WERI-Rb-1 (cell line): ENCODE measurements at regions not wholly inside any gene's neighbourhood (a gene's known extent, or its start where the extent isn't known, plus 50 kb on each side); places are given as distances from the start of the nearest gene placed in this dataset.

Experiments
- DNase-seq: peaks from one replicate; pipeline ENCODE4 v3.0.0-alpha.2; 2020
- H3K27ac ChIP-seq: fragments of 250-450 bp; sonication (Bioruptor Pico); 2 replicates; pipeline ENCODE4 v1.5.1; 2020; ENCODE audit warnings: mild to moderate bottlenecking, moderate library complexity
- H3K27me3 ChIP-seq: fragments of 250-450 bp; sonication (Bioruptor Pico); 2 replicates; pipeline ENCODE4 v1.5.1; 2021; ENCODE audit warnings: mild to moderate bottlenecking, low read depth, moderate library complexity; ENCODE audit not compliant: insufficient read depth, severe bottlenecking
- H3K36me3 ChIP-seq: fragments of 250-450 bp; sonication (Bioruptor Pico); 2 replicates; pipeline ENCODE4 v1.5.1; 2020; ENCODE audit warnings: mild to moderate bottlenecking, moderate library complexity
- H3K4me3 ChIP-seq: 2 replicates; pipeline ENCODE4 v1.5.1; 2011; ENCODE audit warnings: low read depth, mild to moderate bottlenecking, control low read depth, low read length
- H3K9me3 ChIP-seq: fragments of 250-450 bp; sonication (Bioruptor Pico); 2 replicates; pipeline ENCODE4 v1.5.1; 2021; ENCODE audit warnings: mild to moderate bottlenecking, moderate library complexity; ENCODE audit not compliant: severe bottlenecking
- TF ChIP-seq, protein P1 (sequence below): IDR thresholded peaks from 2 replicates; pipeline ENCODE4 v1.5.1; 2011; ENCODE audit warnings: low read depth, mild to moderate bottlenecking, control low read depth, inconsistent platforms, low read length

DNA sequence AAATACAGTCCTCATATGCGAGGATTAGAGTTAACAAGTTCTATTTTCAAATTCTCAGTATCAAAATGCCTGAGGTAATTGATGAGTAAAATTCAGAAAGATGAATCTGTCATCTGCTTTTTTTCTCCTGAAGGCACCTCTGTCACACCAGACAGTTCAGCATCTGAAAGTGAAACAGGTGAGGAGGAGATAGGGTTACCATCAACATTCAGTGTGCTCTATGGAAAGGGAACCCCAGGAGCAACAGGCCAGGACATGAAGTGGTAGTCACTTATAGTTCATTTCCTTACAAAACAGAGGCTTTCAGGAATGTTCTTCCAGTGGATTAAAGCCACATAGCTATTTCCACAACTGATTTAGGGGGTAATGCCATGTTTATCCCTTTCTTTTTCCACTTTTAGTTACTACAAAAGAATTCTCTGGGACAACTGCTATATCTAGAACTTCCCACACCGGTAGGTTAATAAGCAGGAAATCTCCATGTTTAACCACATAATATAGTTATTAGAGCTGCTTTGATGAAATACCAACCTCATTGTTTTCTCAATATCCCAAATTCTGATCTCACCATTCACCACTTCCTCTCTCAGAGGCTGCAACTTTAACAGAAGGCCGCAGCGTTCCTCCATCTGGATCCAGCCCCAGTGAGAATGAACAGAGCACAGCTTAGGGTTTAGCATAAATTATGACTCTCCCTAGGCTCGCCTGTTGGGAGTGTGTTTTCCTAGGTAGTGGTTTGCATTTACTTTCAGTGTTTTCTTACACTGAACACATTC lies 177.0 kb upstream of the CNTN1 start:
- TF ChIP-seq, protein P1, sequence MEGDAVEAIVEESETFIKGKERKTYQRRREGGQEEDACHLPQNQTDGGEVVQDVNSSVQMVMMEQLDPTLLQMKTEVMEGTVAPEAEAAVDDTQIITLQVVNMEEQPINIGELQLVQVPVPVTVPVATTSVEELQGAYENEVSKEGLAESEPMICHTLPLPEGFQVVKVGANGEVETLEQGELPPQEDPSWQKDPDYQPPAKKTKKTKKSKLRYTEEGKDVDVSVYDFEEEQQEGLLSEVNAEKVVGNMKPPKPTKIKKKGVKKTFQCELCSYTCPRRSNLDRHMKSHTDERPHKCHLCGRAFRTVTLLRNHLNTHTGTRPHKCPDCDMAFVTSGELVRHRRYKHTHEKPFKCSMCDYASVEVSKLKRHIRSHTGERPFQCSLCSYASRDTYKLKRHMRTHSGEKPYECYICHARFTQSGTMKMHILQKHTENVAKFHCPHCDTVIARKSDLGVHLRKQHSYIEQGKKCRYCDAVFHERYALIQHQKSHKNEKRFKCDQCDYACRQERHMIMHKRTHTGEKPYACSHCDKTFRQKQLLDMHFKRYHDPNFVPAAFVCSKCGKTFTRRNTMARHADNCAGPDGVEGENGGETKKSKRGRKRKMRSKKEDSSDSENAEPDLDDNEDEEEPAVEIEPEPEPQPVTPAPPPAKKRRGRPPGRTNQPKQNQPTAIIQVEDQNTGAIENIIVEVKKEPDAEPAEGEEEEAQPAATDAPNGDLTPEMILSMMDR, result no peak
- Histone ChIP-seq H3K4me3 (no peak overlapping the region), H3K27me3 (no peaks in the 10 kb centered on the region), H3K36me3 (no peaks in the 10 kb centered on the region), H3K27ac (no peak overlapping the region), H3K9me3 (no peaks in the 10 kb centered on the region)
- DNase-seq, result peak; percentile 16

DNA sequence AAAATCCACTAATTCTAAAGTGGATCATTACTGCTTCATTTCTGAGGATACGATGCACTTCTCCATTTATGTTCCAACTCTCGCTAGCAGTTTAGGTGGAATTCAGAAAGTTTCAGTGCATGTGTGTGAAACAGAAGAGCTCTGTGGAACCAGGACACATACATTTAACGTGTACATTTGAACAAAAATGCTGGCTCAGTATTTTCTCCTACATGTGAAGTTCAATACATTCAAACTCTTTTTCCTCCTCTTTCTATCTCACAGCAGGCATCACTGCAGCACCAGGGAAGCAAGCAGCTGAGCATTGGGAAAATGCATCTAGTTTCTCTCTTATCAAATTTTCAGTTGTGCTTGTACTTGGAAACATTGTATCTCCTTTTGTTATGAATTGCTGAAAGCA lies 169.4 kb upstream of the CNTN1 start:
- Histone ChIP-seq H3K9me3 (no peaks in the 10 kb centered on the region), H3K27me3 (no peaks in the 10 kb centered on the region), H3K36me3 (no peaks in the 10 kb centered on the region), H3K27ac (no peak overlapping the region), H3K4me3 (no peak overlapping the region)
- DNase-seq, result no peak
- TF ChIP-seq, protein P1, result no peak

DNA sequence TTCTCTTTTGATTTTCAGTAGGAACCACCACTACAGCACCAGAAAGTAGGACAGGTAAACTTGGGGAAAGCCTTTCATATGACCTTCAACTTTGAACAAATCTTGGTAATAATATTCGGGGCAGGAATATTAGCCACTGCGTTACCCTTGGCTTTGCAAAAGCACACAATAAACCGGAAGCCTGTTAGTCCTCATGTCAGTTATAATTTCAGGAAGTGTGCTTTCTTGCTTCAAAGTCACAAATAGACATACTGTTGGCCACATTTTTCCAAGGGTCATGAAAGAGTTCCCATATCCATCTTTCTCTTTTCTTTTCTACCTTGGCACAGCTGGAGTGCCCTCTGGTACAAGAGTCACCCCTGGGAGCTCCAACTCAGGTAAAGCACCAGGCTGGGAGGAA lies 167.2 kb upstream of the CNTN1 start:
- TF ChIP-seq, protein P1, result no peak
- no peak overlapping the region for H3K4me3 ChIP-seq
- no peak for DNase-seq
- no peak overlapping the region for H3K27ac ChIP-seq
- H3K9me3 ChIP-seq, result no peaks in the 10 kb centered on the region
- H3K36me3 ChIP-seq, result no peaks in the 10 kb centered on the region
- no peaks in the 10 kb centered on the region for H3K27me3 ChIP-seq

DNA sequence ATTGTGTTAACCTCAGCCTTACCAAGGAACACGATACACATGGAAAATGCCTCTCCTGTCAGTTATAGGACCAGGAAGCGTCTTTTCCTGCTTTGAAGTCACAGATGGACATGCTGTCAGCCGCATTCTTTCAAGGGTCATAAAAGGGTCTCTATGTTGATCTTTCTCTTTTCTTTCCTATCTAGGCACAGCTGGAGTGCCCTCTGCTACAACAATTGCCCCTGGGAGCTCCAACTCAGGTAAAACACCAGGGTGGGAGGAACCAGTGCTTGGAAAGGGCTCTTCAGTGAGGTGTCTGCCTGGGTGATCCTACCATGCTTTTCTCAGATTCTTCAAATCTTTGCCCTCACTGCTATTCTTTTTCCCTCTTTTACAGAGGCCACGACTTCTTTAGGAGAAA lies 157.4 kb upstream of the CNTN1 start:
- no peak for DNase-seq
- Histone ChIP-seq H3K4me3 (no peak overlapping the region), H3K36me3 (no peaks in the 10 kb centered on the region)

DNA sequence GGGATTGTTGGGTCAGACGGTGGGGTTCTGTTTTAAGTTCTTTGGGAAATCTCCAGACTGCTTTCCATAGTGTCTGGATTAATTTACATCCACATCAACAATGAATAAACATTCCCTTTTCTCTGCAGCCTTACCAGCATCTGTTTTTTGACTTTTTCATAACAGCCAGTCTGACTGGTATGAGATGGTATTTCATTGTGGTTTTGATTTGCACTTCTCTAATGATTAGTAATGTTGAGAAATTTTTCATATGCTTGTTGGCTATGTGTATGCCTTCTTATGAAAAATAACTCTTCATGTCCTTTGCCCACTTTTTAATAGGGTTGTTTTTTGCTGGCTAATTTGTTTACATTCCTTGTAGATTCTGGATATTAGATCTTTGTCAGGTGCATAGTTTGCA lies 140.8 kb upstream of the CNTN1 start:
- Histone ChIP-seq H3K27ac (no peak overlapping the region), H3K9me3 (peaks cover 2% of the 10 kb centered on the region), H3K27me3 (no peaks in the 10 kb centered on the region), H3K4me3 (no peak overlapping the region), H3K36me3 (no peaks in the 10 kb centered on the region)
- TF ChIP-seq, protein P1, result no peak
- DNase-seq, result no peak

More for the DNA sequence above, 157.4 kb upstream of the CNTN1 start:
- TF ChIP-seq, protein P1, result no peak
- Histone ChIP-seq H3K27ac (no peak overlapping the region), H3K9me3 (no peaks in the 10 kb centered on the region), H3K27me3 (no peaks in the 10 kb centered on the region)

DNA sequence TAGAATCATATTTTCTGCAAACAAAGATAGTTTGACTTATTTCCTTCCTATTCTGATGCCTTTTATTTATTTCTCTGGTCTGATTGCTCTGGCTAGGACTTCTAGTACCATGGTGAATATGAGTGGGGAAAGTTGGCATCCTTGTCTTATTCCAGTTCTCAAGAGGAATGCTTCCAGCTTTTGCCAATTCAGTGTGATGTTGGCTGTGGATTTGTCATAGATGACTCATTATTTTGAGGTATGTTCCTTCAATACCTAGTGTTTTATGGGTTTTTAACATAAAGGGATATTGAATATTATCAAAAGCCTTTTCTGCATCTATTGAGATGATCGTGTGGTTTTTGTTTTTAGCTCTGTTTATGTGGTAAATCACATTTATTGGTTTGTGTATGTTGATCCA lies 139.4 kb upstream of the CNTN1 start:
- Histone ChIP-seq H3K36me3 (no peaks in the 10 kb centered on the region), H3K4me3 (no peak overlapping the region), H3K27ac (no peak overlapping the region), H3K9me3 (peaks cover 2% of the 10 kb centered on the region), H3K27me3 (no peaks in the 10 kb centered on the region)
- DNase-seq, result no peak
- TF ChIP-seq, protein P1, result no peak
